ENCODE measurements at regions not wholly inside any gene's neighbourhood (a gene's known extent, or its start where the extent isn't known, plus 50 kb on each side); places are given as distances from the start of the nearest gene placed in this dataset.
A peak's percentile ranks its signal among the peaks of the same experiment; 100 is the strongest.

DNA sequence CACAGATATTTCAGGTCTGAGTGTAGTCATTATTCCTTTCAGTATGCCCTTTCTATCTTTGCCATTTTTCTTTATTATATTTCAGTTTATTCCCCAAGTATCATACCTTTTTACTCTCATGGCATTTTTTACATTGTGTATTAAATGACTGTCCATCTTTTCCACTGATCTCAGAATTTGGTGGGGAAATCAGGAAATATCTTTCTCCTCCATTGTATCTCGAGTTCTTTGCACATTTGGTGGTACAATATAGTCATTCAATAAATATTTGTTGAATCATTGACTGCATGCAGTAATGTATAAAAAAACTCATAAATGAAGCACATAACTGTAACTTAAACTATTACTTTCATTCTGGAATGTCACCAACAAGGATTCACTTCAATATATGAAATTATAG, 354.7 kb downstream of the HGF start:
- TF ChIP-seq, protein P1, sequence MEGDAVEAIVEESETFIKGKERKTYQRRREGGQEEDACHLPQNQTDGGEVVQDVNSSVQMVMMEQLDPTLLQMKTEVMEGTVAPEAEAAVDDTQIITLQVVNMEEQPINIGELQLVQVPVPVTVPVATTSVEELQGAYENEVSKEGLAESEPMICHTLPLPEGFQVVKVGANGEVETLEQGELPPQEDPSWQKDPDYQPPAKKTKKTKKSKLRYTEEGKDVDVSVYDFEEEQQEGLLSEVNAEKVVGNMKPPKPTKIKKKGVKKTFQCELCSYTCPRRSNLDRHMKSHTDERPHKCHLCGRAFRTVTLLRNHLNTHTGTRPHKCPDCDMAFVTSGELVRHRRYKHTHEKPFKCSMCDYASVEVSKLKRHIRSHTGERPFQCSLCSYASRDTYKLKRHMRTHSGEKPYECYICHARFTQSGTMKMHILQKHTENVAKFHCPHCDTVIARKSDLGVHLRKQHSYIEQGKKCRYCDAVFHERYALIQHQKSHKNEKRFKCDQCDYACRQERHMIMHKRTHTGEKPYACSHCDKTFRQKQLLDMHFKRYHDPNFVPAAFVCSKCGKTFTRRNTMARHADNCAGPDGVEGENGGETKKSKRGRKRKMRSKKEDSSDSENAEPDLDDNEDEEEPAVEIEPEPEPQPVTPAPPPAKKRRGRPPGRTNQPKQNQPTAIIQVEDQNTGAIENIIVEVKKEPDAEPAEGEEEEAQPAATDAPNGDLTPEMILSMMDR (IDR thresholded peaks at IDR 0.05), result no peak
- Histone ChIP-seq H3K27ac (no peak overlapping the region), H3K4me1 (no peaks in the 10 kb centered on the region), H3K27me3 (no peaks in the 10 kb centered on the region), H3K4me3 (no peak overlapping the region), H3K9me3 (no peaks in the 10 kb centered on the region), H3K36me3 (no peaks in the 10 kb centered on the region)
- intact Hi-C loops (cut with DNase I), result no loop called here
- ATAC-seq (no peak), DNase-seq (no peak)

DNA sequence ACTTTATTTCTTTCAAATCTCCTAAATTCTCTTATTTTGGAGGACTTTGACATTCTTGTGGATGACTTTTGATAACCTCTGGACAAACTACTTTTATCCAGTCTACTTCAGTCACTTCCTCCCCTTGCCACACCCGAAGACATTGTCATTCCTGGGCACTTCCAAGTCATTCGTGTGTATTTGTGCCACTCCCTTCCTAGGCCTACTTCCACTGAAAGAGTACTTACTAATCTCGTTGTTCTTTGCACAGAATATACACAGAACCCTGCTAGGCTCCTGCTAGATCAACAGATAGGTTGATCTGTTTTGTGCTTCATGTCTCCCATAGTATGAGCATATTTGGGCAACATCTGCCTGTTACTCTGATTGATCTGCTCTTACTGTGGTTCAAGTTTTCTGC, 355.4 kb downstream of the HGF start:
- no peak for DNase-seq
- TF ChIP-seq, protein P1 (IDR thresholded peaks at IDR 0.05), result no peak
- Histone ChIP-seq H3K4me1 (no peaks in the 10 kb centered on the region), H3K27me3 (no peaks in the 10 kb centered on the region), H3K9me3 (no peaks in the 10 kb centered on the region), H3K27ac (no peak overlapping the region), H3K36me3 (no peaks in the 10 kb centered on the region), H3K4me3 (no peak overlapping the region)
- intact Hi-C loops (cut with DNase I), result no loop called here
- ATAC-seq, result peak; percentile 35

DNA sequence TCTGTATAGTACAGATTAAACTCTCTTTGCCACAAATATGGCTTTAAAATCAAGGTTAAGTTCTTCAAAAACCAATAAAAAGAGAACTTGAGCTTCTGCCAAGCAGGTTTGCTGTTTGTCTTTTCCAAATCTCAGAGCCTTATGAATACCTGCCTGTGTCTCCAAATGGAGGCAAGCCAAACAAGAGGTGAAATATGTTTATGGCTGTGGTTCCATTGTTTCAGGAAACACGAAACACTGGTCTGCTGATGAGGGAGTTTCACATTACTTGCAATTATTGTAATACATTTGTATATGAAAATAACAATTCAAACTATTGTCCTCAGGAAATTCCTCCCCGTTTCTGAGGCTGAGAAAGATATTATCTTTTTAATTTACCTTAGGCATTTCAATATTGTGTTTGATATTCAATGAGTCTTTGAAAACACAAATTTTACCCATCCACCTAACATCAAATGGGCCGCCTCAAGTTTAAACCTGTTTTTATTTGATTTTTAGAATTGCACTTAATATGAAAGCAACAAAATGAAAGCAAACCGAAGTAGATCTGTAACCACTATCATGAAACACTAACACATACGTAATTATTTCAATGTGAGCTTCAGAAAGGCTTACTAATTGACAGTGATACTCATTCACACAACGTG, 359.3 kb downstream of the HGF start:
- H3K4me3 ChIP-seq, result no peak overlapping the region
- no peaks in the 10 kb centered on the region for H3K9me3 ChIP-seq
- ATAC-seq (no peak), DNase-seq (no peak)
- TF ChIP-seq, protein P1 (IDR thresholded peaks at IDR 0.05), result no peak
- no peak overlapping the region for H3K27ac ChIP-seq
- intact Hi-C loops (cut with DNase I), result no loop called here
- H3K36me3 ChIP-seq, result no peaks in the 10 kb centered on the region
- no peaks in the 10 kb centered on the region for H3K27me3 ChIP-seq
- no peaks in the 10 kb centered on the region for H3K4me1 ChIP-seq

DNA sequence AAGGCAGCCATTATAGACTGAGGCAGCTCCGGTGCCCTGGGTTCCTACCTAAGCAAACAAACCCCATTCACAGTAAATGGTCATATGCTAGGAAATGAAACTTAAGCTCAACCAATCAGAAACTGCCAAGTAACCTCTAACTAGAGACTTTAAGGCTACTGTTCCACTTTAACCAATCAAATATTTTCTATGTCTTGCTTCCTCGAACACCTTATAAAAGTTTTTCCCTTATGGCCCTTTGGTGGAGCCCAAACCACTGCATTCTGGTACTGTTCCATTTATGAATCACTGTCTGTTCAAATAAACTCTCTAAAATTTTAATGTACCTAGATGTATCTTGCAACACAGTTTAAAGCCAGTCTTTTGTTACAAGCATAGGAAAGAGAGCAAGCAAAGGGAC, 361.1 kb downstream of the HGF start:
- ATAC-seq (no peak), DNase-seq (no peak)
- H3K4me3 ChIP-seq, result no peak overlapping the region
- no peak overlapping the region for H3K27ac ChIP-seq
- H3K27me3 ChIP-seq, result no peaks in the 10 kb centered on the region
- intact Hi-C loops (cut with DNase I), result no loop called here
- no peaks in the 10 kb centered on the region for H3K36me3 ChIP-seq
- no peaks in the 10 kb centered on the region for H3K4me1 ChIP-seq
- TF ChIP-seq, protein P1 (IDR thresholded peaks at IDR 0.05), result no peak
- H3K9me3 ChIP-seq, result no peaks in the 10 kb centered on the region

DNA sequence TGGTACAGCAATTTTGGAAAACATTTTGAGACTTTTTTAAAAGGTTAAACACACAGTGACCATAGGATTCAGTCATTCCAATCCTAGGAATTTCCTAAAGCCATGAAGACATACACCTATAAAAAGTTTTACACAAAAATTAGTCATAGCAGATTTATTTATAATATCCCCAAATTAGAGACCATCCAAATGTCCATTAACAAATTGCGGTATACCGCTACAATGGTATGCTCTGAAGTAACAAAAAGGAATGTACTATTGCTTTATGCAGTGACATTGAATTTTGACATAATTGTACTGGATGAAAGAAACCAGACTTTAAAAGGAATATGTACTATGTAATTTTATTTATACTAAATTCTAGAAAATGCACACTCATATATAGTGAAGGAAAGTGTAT, 362.8 kb downstream of the HGF start:
- H3K36me3 ChIP-seq, result no peaks in the 10 kb centered on the region
- intact Hi-C loops (cut with DNase I), result no loop called here
- no peak overlapping the region for H3K4me3 ChIP-seq

More for the DNA sequence above, 362.8 kb downstream of the HGF start:
- Histone ChIP-seq H3K27me3 (no peaks in the 10 kb centered on the region), H3K27ac (no peak overlapping the region), H3K4me1 (no peaks in the 10 kb centered on the region), H3K9me3 (no peaks in the 10 kb centered on the region)
- DNase-seq (no peak), ATAC-seq (no peak)
- TF ChIP-seq, protein P1 (IDR thresholded peaks at IDR 0.05), result no peak

Data from left lung (tissue), 4 donors.